ENCODE measurements at regions not wholly inside any gene's neighbourhood (a gene's known extent, or its start where the extent isn't known, plus 50 kb on each side); places are given as distances from the start of the nearest gene placed in this dataset.

- TF ChIP-seq, protein P1, sequence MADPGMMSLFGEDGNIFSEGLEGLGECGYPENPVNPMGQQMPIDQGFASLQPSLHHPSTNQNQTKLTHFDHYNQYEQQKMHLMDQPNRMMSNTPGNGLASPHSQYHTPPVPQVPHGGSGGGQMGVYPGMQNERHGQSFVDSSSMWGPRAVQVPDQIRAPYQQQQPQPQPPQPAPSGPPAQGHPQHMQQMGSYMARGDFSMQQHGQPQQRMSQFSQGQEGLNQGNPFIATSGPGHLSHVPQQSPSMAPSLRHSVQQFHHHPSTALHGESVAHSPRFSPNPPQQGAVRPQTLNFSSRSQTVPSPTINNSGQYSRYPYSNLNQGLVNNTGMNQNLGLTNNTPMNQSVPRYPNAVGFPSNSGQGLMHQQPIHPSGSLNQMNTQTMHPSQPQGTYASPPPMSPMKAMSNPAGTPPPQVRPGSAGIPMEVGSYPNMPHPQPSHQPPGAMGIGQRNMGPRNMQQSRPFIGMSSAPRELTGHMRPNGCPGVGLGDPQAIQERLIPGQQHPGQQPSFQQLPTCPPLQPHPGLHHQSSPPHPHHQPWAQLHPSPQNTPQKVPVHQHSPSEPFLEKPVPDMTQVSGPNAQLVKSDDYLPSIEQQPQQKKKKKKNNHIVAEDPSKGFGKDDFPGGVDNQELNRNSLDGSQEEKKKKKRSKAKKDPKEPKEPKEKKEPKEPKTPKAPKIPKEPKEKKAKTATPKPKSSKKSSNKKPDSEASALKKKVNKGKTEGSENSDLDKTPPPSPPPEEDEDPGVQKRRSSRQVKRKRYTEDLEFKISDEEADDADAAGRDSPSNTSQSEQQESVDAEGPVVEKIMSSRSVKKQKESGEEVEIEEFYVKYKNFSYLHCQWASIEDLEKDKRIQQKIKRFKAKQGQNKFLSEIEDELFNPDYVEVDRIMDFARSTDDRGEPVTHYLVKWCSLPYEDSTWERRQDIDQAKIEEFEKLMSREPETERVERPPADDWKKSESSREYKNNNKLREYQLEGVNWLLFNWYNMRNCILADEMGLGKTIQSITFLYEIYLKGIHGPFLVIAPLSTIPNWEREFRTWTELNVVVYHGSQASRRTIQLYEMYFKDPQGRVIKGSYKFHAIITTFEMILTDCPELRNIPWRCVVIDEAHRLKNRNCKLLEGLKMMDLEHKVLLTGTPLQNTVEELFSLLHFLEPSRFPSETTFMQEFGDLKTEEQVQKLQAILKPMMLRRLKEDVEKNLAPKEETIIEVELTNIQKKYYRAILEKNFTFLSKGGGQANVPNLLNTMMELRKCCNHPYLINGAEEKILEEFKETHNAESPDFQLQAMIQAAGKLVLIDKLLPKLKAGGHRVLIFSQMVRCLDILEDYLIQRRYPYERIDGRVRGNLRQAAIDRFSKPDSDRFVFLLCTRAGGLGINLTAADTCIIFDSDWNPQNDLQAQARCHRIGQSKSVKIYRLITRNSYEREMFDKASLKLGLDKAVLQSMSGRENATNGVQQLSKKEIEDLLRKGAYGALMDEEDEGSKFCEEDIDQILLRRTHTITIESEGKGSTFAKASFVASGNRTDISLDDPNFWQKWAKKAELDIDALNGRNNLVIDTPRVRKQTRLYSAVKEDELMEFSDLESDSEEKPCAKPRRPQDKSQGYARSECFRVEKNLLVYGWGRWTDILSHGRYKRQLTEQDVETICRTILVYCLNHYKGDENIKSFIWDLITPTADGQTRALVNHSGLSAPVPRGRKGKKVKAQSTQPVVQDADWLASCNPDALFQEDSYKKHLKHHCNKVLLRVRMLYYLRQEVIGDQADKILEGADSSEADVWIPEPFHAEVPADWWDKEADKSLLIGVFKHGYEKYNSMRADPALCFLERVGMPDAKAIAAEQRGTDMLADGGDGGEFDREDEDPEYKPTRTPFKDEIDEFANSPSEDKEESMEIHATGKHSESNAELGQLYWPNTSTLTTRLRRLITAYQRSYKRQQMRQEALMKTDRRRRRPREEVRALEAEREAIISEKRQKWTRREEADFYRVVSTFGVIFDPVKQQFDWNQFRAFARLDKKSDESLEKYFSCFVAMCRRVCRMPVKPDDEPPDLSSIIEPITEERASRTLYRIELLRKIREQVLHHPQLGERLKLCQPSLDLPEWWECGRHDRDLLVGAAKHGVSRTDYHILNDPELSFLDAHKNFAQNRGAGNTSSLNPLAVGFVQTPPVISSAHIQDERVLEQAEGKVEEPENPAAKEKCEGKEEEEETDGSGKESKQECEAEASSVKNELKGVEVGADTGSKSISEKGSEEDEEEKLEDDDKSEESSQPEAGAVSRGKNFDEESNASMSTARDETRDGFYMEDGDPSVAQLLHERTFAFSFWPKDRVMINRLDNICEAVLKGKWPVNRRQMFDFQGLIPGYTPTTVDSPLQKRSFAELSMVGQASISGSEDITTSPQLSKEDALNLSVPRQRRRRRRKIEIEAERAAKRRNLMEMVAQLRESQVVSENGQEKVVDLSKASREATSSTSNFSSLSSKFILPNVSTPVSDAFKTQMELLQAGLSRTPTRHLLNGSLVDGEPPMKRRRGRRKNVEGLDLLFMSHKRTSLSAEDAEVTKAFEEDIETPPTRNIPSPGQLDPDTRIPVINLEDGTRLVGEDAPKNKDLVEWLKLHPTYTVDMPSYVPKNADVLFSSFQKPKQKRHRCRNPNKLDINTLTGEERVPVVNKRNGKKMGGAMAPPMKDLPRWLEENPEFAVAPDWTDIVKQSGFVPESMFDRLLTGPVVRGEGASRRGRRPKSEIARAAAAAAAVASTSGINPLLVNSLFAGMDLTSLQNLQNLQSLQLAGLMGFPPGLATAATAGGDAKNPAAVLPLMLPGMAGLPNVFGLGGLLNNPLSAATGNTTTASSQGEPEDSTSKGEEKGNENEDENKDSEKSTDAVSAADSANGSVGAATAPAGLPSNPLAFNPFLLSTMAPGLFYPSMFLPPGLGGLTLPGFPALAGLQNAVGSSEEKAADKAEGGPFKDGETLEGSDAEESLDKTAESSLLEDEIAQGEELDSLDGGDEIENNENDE (IDR thresholded peaks at IDR 0.05; ENCODE audit: insufficient replicate concordance, low read length) = no peak
- no peak for TF ChIP-seq RNF2 (IDR thresholded peaks at IDR 0.05; ENCODE audit: borderline replicate concordance, low read depth, low read length, missing control alignments, poor library complexity, severe bottlenecking)
- TF ChIP-seq KDM4A (IDR thresholded peaks at IDR 0.05; ENCODE audit: low read depth, low read length, severe bottlenecking) = no peak
- TF ChIP-seq SP4 (IDR thresholded peaks at IDR 0.05; ENCODE audit: low read length) = no peak
Observed at GRCh38 chr2:105961599-105962146, 217.0 kb downstream of the NCK2 start (continued).

All from H1 (cell line).